Nephron progenitor cell (in vitro differentiated cells): ENCODE measurements at regions not wholly inside any gene's neighbourhood (a gene's known extent, or its start where the extent isn't known, plus 50 kb on each side); places are given as distances from the start of the nearest gene placed in this dataset.
A peak's percentile ranks its signal among the peaks of the same experiment; 100 is the strongest.
"Not testable (repeated sequence)": the region's sequence is repeated elsewhere in the genome, so short reads cannot be mapped to it uniquely, and the experiment has no call there.

Experiments
- DNase-seq: peaks from one replicate; pipeline ENCODE4 v3.0.0; 2021
- H3K27ac Mint-ChIP-seq: 2 replicates; pipeline ENCODE4 v1.8.0; 2021; ENCODE audit warnings: mild to moderate bottlenecking, moderate library complexity, mixed read lengths
- H3K27me3 Mint-ChIP-seq: 2 replicates; pipeline ENCODE4 v1.8.0; 2021; ENCODE audit warnings: mild to moderate bottlenecking, low read depth, mixed read lengths; ENCODE audit not compliant: poor library complexity
- H3K36me3 Mint-ChIP-seq: 2 replicates; pipeline ENCODE4 v1.8.0; 2021; ENCODE audit warnings: low read depth, mixed read lengths
- H3K4me1 Mint-ChIP-seq: 2 replicates; pipeline ENCODE4 v1.8.0; 2021; ENCODE audit warnings: mixed read lengths
- H3K4me3 Mint-ChIP-seq: 2 replicates; pipeline ENCODE4 v1.8.0; 2021; ENCODE audit warnings: mild to moderate bottlenecking, moderate library complexity, mixed read lengths
- H3K9me3 Mint-ChIP-seq: 2 replicates; pipeline ENCODE4 v1.8.0; 2021; ENCODE audit warnings: mild to moderate bottlenecking, moderate library complexity, mixed read lengths
- CTCF ChIP-seq: fragments of 200-600 bp; sonication (generic); IDR thresholded peaks from 2 replicates; pipeline ENCODE4 v1.5.0; 2021; ENCODE audit warnings: antibody characterized with exemption

DNA sequence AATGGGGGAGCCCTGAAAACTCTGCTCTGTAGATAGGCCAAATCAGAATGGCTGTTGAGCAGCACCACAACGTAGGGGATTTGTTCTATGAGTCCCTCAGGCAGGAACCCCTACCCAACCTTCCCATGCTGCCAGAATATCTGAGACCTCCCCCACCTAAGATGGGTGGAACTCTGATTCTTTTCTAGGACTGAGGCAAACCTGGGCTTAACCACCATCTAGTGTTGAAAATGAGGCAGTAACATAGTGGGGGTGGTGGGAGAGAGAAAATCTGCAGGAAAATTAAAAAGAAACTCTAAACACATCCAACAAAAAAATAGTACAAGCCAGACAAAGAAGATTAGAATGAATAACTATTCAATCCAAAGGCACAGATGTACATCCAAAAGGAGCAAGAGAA, 228.4 kb downstream of the ATPSCKMT start:
- Mint-ChIP-seq H3K4me1 (peaks cover 7% of the 10 kb centered on the region), H3K27me3 (no peaks in the 10 kb centered on the region), H3K36me3 (peaks cover 10% of the 10 kb centered on the region), H3K9me3 (peaks cover 54% of the 10 kb centered on the region), H3K4me3 (no peak overlapping the region), H3K27ac (no peak overlapping the region)
- DNase-seq = no peak
- TF ChIP-seq CTCF = no peak

DNA sequence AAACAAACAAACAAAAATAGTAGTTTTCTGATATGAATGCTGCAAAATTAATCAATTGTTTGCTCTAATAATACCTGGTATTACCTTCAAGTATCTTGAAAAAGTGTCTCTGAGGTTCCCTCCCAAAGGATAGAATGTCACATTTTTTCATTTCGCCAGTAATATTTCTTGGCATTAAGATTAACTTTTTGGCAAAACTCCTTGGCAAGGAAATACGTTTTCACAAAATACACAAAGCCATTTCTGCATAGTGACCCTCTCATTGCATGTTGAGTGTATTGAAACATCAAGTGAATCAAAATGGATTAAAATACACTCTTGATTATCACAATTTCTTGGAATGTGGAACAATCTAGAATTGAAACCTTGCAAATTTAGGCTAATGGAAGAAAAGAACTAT, 230.5 kb downstream of the ATPSCKMT start:
- Mint-ChIP-seq H3K27me3 (no peaks in the 10 kb centered on the region), H3K27ac (no peak overlapping the region), H3K4me3 (no peak overlapping the region), H3K36me3 (peaks cover 10% of the 10 kb centered on the region), H3K4me1 (peaks cover 15% of the 10 kb centered on the region), H3K9me3 (peaks cover 52% of the 10 kb centered on the region)
- DNase-seq = no peak
- no peak for TF ChIP-seq CTCF

DNA sequence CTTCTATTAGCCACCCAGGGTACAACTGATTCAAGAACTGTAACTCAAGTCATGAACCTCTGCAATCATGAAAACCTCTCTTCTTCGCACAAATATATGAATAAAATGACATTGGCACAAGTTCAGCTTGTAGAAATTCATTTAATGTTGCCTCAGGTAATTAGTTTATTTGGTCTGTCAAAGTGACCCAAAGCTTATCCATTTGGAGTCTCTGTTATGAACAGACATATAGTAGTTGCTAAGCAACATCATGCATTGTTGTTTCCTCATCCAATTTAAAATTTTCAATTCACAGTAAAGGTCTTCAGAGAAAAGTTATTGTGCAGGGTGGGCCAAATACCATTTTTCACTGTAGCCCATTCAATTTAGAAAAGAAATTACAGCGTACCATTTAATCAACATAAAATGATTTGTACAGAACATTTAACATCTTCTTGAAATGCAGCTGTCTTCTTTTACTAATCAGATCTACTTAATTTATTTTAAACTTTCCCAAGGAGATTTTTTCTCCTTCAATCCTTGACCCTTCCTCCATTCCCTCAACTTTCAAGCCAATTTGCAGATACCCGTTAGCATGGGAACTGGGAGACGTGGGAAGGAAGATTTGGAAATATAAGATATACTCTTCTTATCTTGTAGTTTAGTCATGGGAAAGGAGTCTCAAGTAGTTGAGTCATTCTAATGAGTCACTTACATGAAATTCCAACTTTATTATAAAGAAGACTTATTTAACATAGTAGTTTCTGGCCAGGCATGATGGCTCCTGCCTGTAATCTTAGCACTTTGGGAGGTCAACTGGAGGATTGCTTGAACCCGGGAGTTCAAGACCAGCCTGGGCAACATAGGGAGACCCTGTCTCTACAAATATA, 231.3 kb downstream of the ATPSCKMT start:
- no peaks in the 10 kb centered on the region for H3K27me3 Mint-ChIP-seq
- H3K27ac Mint-ChIP-seq = no peak overlapping the region
- H3K9me3 Mint-ChIP-seq = peaks cover 53% of the 10 kb centered on the region
- no peak for TF ChIP-seq CTCF
- H3K4me1 Mint-ChIP-seq = peaks cover 15% of the 10 kb centered on the region
- DNase-seq = no peak
- peaks cover 10% of the 10 kb centered on the region for H3K36me3 Mint-ChIP-seq
- H3K4me3 Mint-ChIP-seq = no peak overlapping the region

DNA sequence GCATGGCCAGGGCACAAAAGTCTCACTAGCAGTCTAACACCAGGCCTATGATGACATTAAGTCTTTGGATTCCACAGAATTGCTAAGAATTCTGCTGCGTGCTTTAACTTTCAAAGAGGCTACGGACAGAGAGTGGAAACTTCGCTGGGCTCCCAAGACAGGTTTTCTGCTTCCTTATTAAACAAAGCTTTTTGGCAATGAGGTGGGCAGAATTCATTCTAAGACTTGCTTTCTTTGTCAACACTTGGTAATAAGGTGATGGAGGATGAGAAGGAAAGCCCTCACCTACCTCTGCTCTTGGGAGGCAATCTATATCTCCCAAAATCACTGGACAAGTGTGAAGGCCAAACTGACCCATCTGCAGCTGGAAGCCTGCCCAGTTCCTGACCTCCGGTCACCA, 231.9 kb downstream of the ATPSCKMT start:
- Mint-ChIP-seq H3K9me3 (peaks cover 53% of the 10 kb centered on the region), H3K36me3 (peaks cover 10% of the 10 kb centered on the region), H3K4me1 (peaks cover 15% of the 10 kb centered on the region), H3K27ac (no peak overlapping the region), H3K27me3 (no peaks in the 10 kb centered on the region), H3K4me3 (no peak overlapping the region)
- no peak for TF ChIP-seq CTCF
- no peak for DNase-seq

- Mint-ChIP-seq H3K9me3 (peaks cover 55% of the 10 kb centered on the region), H3K4me1 (peaks cover 15% of the 10 kb centered on the region)
- H3K36me3 Mint-ChIP-seq, DNase-seq, H3K27me3 Mint-ChIP-seq, H3K27ac Mint-ChIP-seq, H3K4me3 Mint-ChIP-seq: not testable (repeated sequence)
These were observed 233.1 kb downstream of the ATPSCKMT start for GRCh38 chr5:10016559-10016958.

DNA sequence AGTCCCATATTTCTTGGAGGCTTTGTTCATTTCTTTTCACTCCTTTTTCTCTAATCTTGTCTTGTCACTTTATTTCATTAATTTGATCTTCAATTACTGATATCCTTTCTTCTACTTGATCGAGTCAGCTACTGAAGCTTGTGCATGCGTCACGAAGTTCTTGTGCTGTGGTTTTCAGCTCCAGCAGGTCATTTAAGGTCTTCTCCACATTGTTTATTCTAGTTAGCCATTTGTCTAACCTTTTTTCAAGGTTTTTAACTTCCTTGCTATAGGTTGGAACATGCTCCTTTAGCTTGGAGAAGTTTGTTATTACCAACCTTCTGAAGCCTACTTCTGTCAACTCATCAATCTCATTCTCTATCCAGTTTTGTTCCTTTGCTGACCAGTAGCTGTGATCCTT, 234.0 kb downstream of the ATPSCKMT start:
- H3K27me3 Mint-ChIP-seq = not testable (repeated sequence)
- peaks cover 15% of the 10 kb centered on the region for H3K4me1 Mint-ChIP-seq

DNA sequence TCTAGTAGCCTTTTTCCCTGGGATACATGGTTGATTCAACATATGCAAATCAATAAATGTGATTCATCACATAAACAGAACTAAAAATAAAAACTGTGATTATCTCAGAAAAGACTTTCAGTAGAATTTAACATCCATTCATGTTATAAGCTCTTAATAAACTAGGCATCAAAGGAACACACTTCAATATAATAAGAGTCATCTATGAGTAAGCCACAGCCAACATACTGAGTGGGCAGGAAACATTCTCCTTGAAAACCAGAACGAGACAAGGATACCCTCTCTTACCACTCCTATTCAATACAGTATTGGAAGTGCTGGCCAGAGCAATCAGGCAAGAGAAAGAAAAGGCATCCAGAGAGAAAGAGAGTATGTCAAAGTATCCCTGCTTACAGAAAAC, 239.9 kb downstream of the ATPSCKMT start:
- H3K27me3 Mint-ChIP-seq = no peaks in the 10 kb centered on the region
- H3K9me3 Mint-ChIP-seq = peaks cover 42% of the 10 kb centered on the region
- no peak overlapping the region for H3K4me3 Mint-ChIP-seq
- H3K27ac Mint-ChIP-seq = no peak overlapping the region
- DNase-seq = no peak
- no peaks in the 10 kb centered on the region for H3K4me1 Mint-ChIP-seq
- no peaks in the 10 kb centered on the region for H3K36me3 Mint-ChIP-seq
- TF ChIP-seq CTCF = no peak

More for the DNA sequence above, 234.0 kb downstream of the ATPSCKMT start:
- not testable (repeated sequence) for H3K36me3 Mint-ChIP-seq, H3K4me3 Mint-ChIP-seq, DNase-seq
- peak overlapping the region; percentile 50 for H3K27ac Mint-ChIP-seq
- peaks cover 55% of the 10 kb centered on the region for H3K9me3 Mint-ChIP-seq
